Uterus (tissue), 3 donors: ENCODE measurements at regions not wholly inside any gene's neighbourhood (a gene's known extent, or its start where the extent isn't known, plus 50 kb on each side); places are given as distances from the start of the nearest gene placed in this dataset.

ENCODE experiments used
- DNase-seq, 2 donors: peaks; one replicate each; pipeline ENCODE4 v3.0.0-alpha.2; 2019 to 2020
- H3K27ac ChIP-seq, 2 donors: fragments of 200-600 bp; sonication (generic); 1 replicate in 1 of 2; 2 replicates in 1 of 2; pipeline ENCODE4 v1.5.1; 2016 to 2018
- H3K27me3 ChIP-seq, 2 donors: fragments of 200-600 bp; sonication (generic); one replicate each; pipeline ENCODE4 v1.5.1; 2018 to 2019; ENCODE audit warnings: control low read depth in 1 of 2
- H3K36me3 ChIP-seq, 2 donors: fragments of 200-600 bp; sonication (generic); one replicate each; pipeline ENCODE4 v1.5.1; 2019; ENCODE audit warnings: control low read depth in 1 of 2
- H3K4me1 ChIP-seq, 2 donors: fragments of 200-600 bp; sonication (generic); one replicate each; pipeline ENCODE4 v1.5.1; 2018 to 2019; ENCODE audit warnings: control low read depth in 1 of 2
- H3K4me3 ChIP-seq, 2 donors: fragments of 200-600 bp; sonication (generic); 1 replicate in 1 of 2; 2 replicates in 1 of 2; pipeline ENCODE4 v1.5.1; 2018 to 2019; ENCODE audit warnings: mild to moderate bottlenecking in 1 of 2
- H3K9me3 ChIP-seq, 2 donors: fragments of 200-600 bp; sonication (generic); one replicate each; pipeline ENCODE4 v1.5.1; 2019; ENCODE audit warnings: control low read depth in 1 of 2
- CTCF ChIP-seq, 4 experiments: fragments of 200-600 bp in 2 of 4; fragments of 450-650 bp in 2 of 4; sonication (generic) in 2 of 4; IDR thresholded peaks; one replicate each; pipeline ENCODE4 v1.5.1; 2016 to 2019; ENCODE audit warnings: antibody characterized with exemption in 4 of 4, mild to moderate bottlenecking in 2 of 4, moderate library complexity in 1 of 4
- POLR2A ChIP-seq, 2 donors: fragments of 450-650 bp; IDR thresholded peaks; one replicate each; pipeline ENCODE4 v1.6.1; 2016; ENCODE audit warnings: antibody characterized with exemption in 2 of 2, mild to moderate bottlenecking in 1 of 2, moderate library complexity in 1 of 2
- intact Hi-C: fragments of 100-400 bp; cut with DNase I; formaldehyde crosslinking; loops from one replicate; pipeline ENCODE4 v1.15.1; 2023; ENCODE audit warnings: low total_unique reads
- donor health status: DM: yes; HTN: yes; CAD: no.

GRCh38 chr2:198259496-198259895, 455.1 kb downstream of the PLCL1 start:
- no peak for TF ChIP-seq POLR2A (IDR thresholded peaks at IDR 0.05)
- no peak for TF ChIP-seq CTCF (IDR thresholded peaks at IDR 0.05)
- H3K36me3 ChIP-seq: no peaks in the 10 kb centered on the region
- H3K27me3 ChIP-seq: no peaks in the 10 kb centered on the region
- no peak for DNase-seq
- H3K27ac ChIP-seq: no peak overlapping the region
- H3K9me3 ChIP-seq: no peaks in the 10 kb centered on the region
- H3K4me3 ChIP-seq: no peak overlapping the region
- intact Hi-C loops: no loop called here
- no peaks in the 10 kb centered on the region for H3K4me1 ChIP-seq

GRCh38 chr2:198254536-198255090, 450.2 kb downstream of the PLCL1 start:
- H3K27me3 ChIP-seq: no peaks in the 10 kb centered on the region
- no peak for DNase-seq
- no peak overlapping the region for H3K27ac ChIP-seq
- no peaks in the 10 kb centered on the region for H3K36me3 ChIP-seq
- H3K4me1 ChIP-seq: no peaks in the 10 kb centered on the region
- intact Hi-C loops: no loop called here
- no peak overlapping the region for H3K4me3 ChIP-seq
- H3K9me3 ChIP-seq: no peaks in the 10 kb centered on the region
- TF ChIP-seq POLR2A (IDR thresholded peaks at IDR 0.05) (no peak), CTCF (IDR thresholded peaks at IDR 0.05) (no peak)

GRCh38 chr2:198253995-198254394, 449.6 kb downstream of the PLCL1 start:
- H3K36me3 ChIP-seq: no peaks in the 10 kb centered on the region
- H3K27me3 ChIP-seq: no peaks in the 10 kb centered on the region
- no peaks in the 10 kb centered on the region for H3K4me1 ChIP-seq
- intact Hi-C loops: no loop called here
- DNase-seq: no peak
- H3K27ac ChIP-seq: no peak overlapping the region
- no peak for TF ChIP-seq CTCF (IDR thresholded peaks at IDR 0.05)
- no peak for TF ChIP-seq POLR2A (IDR thresholded peaks at IDR 0.05)
- H3K9me3 ChIP-seq: no peaks in the 10 kb centered on the region
- no peak overlapping the region for H3K4me3 ChIP-seq

GRCh38 chr2:198252472-198252871, 448.1 kb downstream of the PLCL1 start:
- Histone ChIP-seq H3K27ac (no peak overlapping the region), H3K9me3 (no peaks in the 10 kb centered on the region), H3K27me3 (no peaks in the 10 kb centered on the region), H3K36me3 (no peaks in the 10 kb centered on the region), H3K4me3 (no peak overlapping the region), H3K4me1 (no peaks in the 10 kb centered on the region)
- TF ChIP-seq POLR2A (IDR thresholded peaks at IDR 0.05) (no peak), CTCF (IDR thresholded peaks at IDR 0.05) (no peak)
- DNase-seq: no peak
- intact Hi-C loops: no loop called here

- Histone ChIP-seq H3K4me1 (no peaks in the 10 kb centered on the region), H3K4me3 (no peak overlapping the region), H3K27ac (peak overlapping the region in 1 of 2 donors; percentile 46), H3K36me3 (no peaks in the 10 kb centered on the region), H3K9me3 (no peaks in the 10 kb centered on the region), H3K27me3 (no peaks in the 10 kb centered on the region)
- TF ChIP-seq POLR2A (IDR thresholded peaks at IDR 0.05) (no peak), CTCF (IDR thresholded peaks at IDR 0.05) (no peak)
- no peak for DNase-seq
- intact Hi-C loops: no loop called here
These were observed 437.7 kb downstream of the PLCL1 start for GRCh38 chr2:198242093-198242492.
